GM23338 (cell line): ENCODE measurements at regions not wholly inside any gene's neighbourhood (a gene's known extent, or its start where the extent isn't known, plus 50 kb on each side); places are given as distances from the start of the nearest gene placed in this dataset.

ENCODE experiments used
- ATAC-seq: fragments of 200-7000 bp; cut with Tn5 transposase; 3 replicates; pipeline ENCODE4 v1.9.1; 2020
- DNase-seq: peaks from one replicate; pipeline ENCODE4 v3.0.0-alpha.2; 2015; ENCODE audit warnings: low spot score
- H2AFZ ChIP-seq: fragments of 200-600 bp; sonication (generic); 2 replicates; pipeline ENCODE4 v1.8.0; 2016; ENCODE audit warnings: antibody characterized with exemption, mild to moderate bottlenecking, moderate library complexity
- H3F3A ChIP-seq: fragments of 200-600 bp; sonication (generic); replicated peaks from 2 replicates; pipeline ENCODE4 v1.8.0; 2017; ENCODE audit warnings: antibody characterized with exemption, mixed run types, low read depth
- H3K27ac ChIP-seq: fragments of 200-600 bp; sonication (generic); 2 replicates; pipeline ENCODE4 v1.6.1; 2016; ENCODE audit warnings: low read depth
- H3K27me3 ChIP-seq: fragments of 200-600 bp; sonication (generic); 2 replicates; pipeline ENCODE4 v1.8.0; 2016; ENCODE audit warnings: mild to moderate bottlenecking, mixed run types, moderate library complexity; ENCODE audit not compliant: insufficient read depth
- H3K36me3 ChIP-seq: fragments of 200-600 bp; sonication (generic); 2 replicates; pipeline ENCODE4 v1.8.0; 2016; ENCODE audit warnings: mild to moderate bottlenecking; ENCODE audit not compliant: insufficient read depth
- H3K4me1 ChIP-seq: fragments of 200-600 bp; sonication (generic); 2 replicates; pipeline ENCODE4 v1.8.0; 2016; ENCODE audit warnings: mild to moderate bottlenecking, moderate library complexity; ENCODE audit not compliant: insufficient read depth
- H3K4me2 ChIP-seq: fragments of 200-600 bp; sonication (generic); 2 replicates; pipeline ENCODE4 v1.7.1; 2017; ENCODE audit warnings: mixed run types
- H3K4me3 ChIP-seq: fragments of 200-600 bp; sonication (generic); 2 replicates; pipeline ENCODE4 v1.6.1; 2016; ENCODE audit warnings: mixed run types
- H3K79me2 ChIP-seq: fragments of 200-600 bp; sonication (generic); replicated peaks from 2 replicates; pipeline ENCODE4 v1.8.0; 2017; ENCODE audit warnings: mild to moderate bottlenecking; ENCODE audit not compliant: insufficient read depth
- H3K9me2 ChIP-seq: fragments of 200-600 bp; sonication (generic); 2 replicates; pipeline ENCODE4 v1.8.0; 2017; ENCODE audit not compliant: insufficient read depth
- H4K20me1 ChIP-seq: fragments of 200-600 bp; sonication (generic); replicated peaks from 2 replicates; pipeline ENCODE4 v1.8.0; 2017; ENCODE audit warnings: mild to moderate bottlenecking; ENCODE audit not compliant: insufficient read depth
- H3K27ac Mint-ChIP-seq: 2 replicates; pipeline ENCODE4 v1.8.0; 2020; ENCODE audit warnings: inconsistent platforms, mild to moderate bottlenecking, moderate library complexity, mixed read lengths
- H3K27me3 Mint-ChIP-seq: 3 replicates; pipeline ENCODE4 v1.8.0; 2022; ENCODE audit warnings: low read depth, mild to moderate bottlenecking, moderate library complexity, mixed read lengths, inconsistent platforms; ENCODE audit not compliant: insufficient read depth, poor library complexity
- H3K36me3 Mint-ChIP-seq: 3 replicates; pipeline ENCODE4 v1.8.0; 2021; ENCODE audit warnings: low read depth, mild to moderate bottlenecking, inconsistent platforms, moderate library complexity, mixed read lengths
- H3K4me1 Mint-ChIP-seq: 3 replicates; pipeline ENCODE4 v1.8.0; 2020; ENCODE audit warnings: mild to moderate bottlenecking, inconsistent platforms, mixed read lengths
- H3K4me3 Mint-ChIP-seq: 3 replicates; pipeline ENCODE4 v1.8.0; 2021; ENCODE audit warnings: moderate library complexity, mild to moderate bottlenecking, inconsistent platforms, mixed read lengths
- H3K9me3 Mint-ChIP-seq: 3 replicates; pipeline ENCODE4 v1.8.0; 2020; ENCODE audit warnings: moderate library complexity, mild to moderate bottlenecking, inconsistent platforms, mixed read lengths
- CREB1 ChIP-seq: fragments of 250-450 bp; sonication (Bioruptor Pico); IDR thresholded peaks from 2 replicates; pipeline ENCODE4 v1.5.0; 2020; ENCODE audit warnings: low read depth, mild to moderate bottlenecking, moderate library complexity
- CTCF ChIP-seq, 2 experiments: fragments of 200-600 bp in 1 of 2; sonication (generic) in 1 of 2; conservative IDR thresholded peaks; 2 replicates each; pipeline versions ENCODE4 v1.5.1 to v1.6.1; 2016 to 2017; ENCODE audit warnings: antibody characterized with exemption in 2 of 2, low read depth in 2 of 2, mild to moderate bottlenecking in 2 of 2, moderate library complexity in 1 of 2
- ETS1 ChIP-seq: IDR thresholded peaks from 2 replicates; pipeline ENCODE4 v1.6.1; 2016; ENCODE audit warnings: antibody characterized with exemption
- JUNB ChIP-seq: IDR thresholded peaks from one replicate; pipeline ENCODE4 v1.6.1; 2016; ENCODE audit warnings: antibody characterized with exemption; ENCODE audit not compliant: unreplicated experiment
- REST ChIP-seq: IDR thresholded peaks from one replicate; pipeline ENCODE4 v1.6.1; 2018; ENCODE audit warnings: antibody characterized with exemption; ENCODE audit not compliant: unreplicated experiment
- STAT1 ChIP-seq: IDR thresholded peaks from one replicate; pipeline ENCODE4 v1.6.1; 2016; ENCODE audit warnings: antibody characterized with exemption; ENCODE audit not compliant: unreplicated experiment
- ZNF114 ChIP-seq: fragments of 250-450 bp; sonication (Bioruptor Pico); IDR thresholded peaks from 2 replicates; pipeline ENCODE4 v1.5.0; 2020; ENCODE audit warnings: mild to moderate bottlenecking, moderate library complexity
- ZNF331 ChIP-seq: fragments of 250-450 bp; sonication (Bioruptor Pico); IDR thresholded peaks from 2 replicates; pipeline ENCODE4 v1.5.0; 2020; ENCODE audit warnings: low read depth, mild to moderate bottlenecking, moderate library complexity
- ZNF462 ChIP-seq: fragments of 250-450 bp; sonication (Bioruptor Pico); IDR thresholded peaks from 2 replicates; pipeline ENCODE4 v1.5.0; 2020; ENCODE audit warnings: mild to moderate bottlenecking, moderate library complexity

GRCh38 chr3:182482705-182483104 lies 310.6 kb upstream of the ATP11B start:
- no peaks in the 10 kb centered on the region for H3K27me3 Mint-ChIP-seq
- H4K20me1 ChIP-seq, result no peaks in the 10 kb centered on the region
- no peak overlapping the region for H3K4me3 Mint-ChIP-seq
- H3K4me3 ChIP-seq, result no peak overlapping the region
- no peak overlapping the region for H3K4me2 ChIP-seq
- no peaks in the 10 kb centered on the region for H3K36me3 ChIP-seq
- H3K79me2 ChIP-seq, result no peaks in the 10 kb centered on the region
- no peaks in the 10 kb centered on the region for H3K9me3 Mint-ChIP-seq
- no peaks in the 10 kb centered on the region for H3K27me3 ChIP-seq
- H3K9me2 ChIP-seq, result no peaks in the 10 kb centered on the region
- peak overlapping the region; percentile 21; the same call in 1 of the 2 replicates for H2AFZ ChIP-seq
- H3K36me3 Mint-ChIP-seq, result no peaks in the 10 kb centered on the region
- H3K4me1 Mint-ChIP-seq, result peaks cover 16% of the 10 kb centered on the region
- no peak for TF ChIP-seq JUNB
- no peak for TF ChIP-seq ETS1
- no peak for TF ChIP-seq CTCF (conservative IDR thresholded peaks at IDR 0.05; ENCODE audit: low read depth in 2 of 2)
- TF ChIP-seq CREB1 (CRISPR knock-in tag), result no peak
- TF ChIP-seq ZNF114 (CRISPR knock-in tag), result no peak
- no peak for TF ChIP-seq ZNF462 (CRISPR knock-in tag)
- TF ChIP-seq ZNF331 (CRISPR knock-in tag), result no peak
- no peak for TF ChIP-seq STAT1
- no peak for TF ChIP-seq REST
- no peaks in the 10 kb centered on the region for H3K4me1 ChIP-seq
- ATAC-seq (no peak), DNase-seq (no peak)
- no peak overlapping the region for H3K27ac Mint-ChIP-seq
- H3F3A ChIP-seq, result no peaks in the 10 kb centered on the region
- H3K27ac ChIP-seq, result no peak overlapping the region
